Stimulated activated CD4-positive, alpha-beta T cell treated with anti-CD3 and anti-CD28 coated beads, Interleukin-2, amount 100 ng/mL, for 24 hours (primary cell): ENCODE measurements at regions not wholly inside any gene's neighbourhood (a gene's known extent, or its start where the extent isn't known, plus 50 kb on each side); places are given as distances from the start of the nearest gene placed in this dataset.

ENCODE experiments used
- DNase-seq, 2 donors: peaks; one replicate each; pipeline ENCODE4 v3.0.0-alpha.2; 2020

GRCh38 chr6:14966096-14966905 is 279.6 kb upstream of the JARID2 start:
- DNase-seq, result no peak

DNA sequence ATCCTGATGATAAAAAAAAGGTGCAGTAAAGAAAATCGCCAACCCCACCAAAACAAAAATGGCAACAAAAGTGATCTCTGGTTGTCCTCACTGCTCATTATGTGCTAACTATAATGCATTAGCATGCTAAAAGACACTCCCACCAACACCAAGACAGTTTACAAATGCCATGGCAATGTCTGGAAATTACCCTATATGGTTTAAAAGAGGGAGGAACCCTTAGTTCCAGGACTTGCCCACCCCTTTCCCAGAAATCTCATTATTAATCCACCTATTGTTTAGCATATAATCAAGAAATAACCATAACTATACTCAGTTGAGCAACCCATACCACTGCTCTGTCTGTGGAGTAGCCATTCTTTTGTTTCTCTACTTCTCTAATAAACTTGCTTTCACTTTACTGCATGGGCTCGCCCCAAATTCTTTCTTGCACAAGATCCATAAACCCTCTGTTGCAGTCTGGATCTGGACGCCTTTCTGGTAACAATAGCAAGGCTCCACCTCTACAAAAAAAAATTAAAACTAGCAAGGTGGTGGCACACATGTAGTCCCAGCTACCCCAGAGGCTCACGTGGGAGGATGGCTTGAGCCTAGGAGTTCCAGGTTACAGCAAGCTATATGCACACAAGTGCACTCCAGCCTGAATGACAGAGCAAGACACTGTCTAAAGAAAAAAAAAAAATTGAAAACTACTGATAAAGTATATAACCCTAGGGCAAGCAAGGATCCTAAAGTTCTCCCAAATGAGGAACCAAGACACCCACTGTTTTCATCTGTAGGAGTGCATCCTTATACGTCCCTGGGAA is 278.8 kb upstream of the JARID2 start:
- DNase-seq, result no peak

DNA sequence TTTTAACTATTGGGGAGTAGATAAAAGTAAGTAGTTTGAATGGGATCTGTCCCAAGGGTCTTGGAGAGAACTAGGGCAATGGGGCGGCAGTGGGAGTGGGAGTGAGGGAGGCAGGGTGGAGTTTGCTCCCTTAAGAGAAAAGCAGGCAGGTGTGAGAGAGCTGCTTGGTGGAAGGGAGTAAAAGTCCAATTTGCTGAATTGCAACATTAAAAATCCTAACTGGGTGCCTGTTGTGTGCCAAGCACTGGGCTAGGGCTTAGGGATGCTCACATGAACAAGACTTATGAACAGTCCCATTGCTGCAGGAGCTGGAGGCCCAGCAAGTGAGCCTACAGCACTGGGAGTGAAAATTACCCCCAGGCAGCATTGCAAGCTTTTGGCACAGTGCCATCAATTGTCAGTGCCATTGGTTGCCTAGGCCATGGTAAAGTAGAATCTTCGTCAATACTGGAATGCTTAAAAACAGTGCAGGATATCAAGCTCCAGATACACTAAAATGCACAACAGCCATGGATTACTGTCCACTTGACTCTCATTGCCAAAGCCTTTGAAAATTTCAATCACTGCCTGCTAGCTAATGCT is 277.7 kb upstream of the JARID2 start:
- DNase-seq, result no peak

DNA sequence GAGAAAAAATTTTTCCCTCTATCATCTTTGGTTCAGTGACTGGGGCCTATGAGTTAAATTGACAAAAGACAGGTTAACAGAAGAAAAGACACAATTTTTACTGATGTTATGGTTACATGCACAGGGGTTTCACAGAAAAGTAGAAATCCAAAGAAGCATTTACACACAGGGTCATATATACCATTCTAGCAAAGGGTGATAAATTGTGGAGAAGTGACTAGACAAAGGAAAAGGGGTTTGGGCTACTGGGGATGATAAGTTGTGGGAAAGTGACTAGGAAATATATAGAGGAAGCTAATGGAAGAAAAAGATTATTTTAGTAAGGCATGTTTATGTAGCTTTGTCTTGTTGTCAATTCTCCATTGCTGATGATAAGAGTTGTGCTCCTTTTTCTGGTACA is 276.7 kb upstream of the JARID2 start:
- no peak for DNase-seq

- no peak for DNase-seq
Measured at GRCh38 chr6:14972379-14973067, 273.3 kb upstream of the JARID2 start.

GRCh38 chr6:14974372-14974771 is 271.5 kb upstream of the JARID2 start:
- DNase-seq, result no peak

- DNase-seq, result no peak
Measured at GRCh38 chr6:14974792-14975470, 270.9 kb upstream of the JARID2 start.

DNA sequence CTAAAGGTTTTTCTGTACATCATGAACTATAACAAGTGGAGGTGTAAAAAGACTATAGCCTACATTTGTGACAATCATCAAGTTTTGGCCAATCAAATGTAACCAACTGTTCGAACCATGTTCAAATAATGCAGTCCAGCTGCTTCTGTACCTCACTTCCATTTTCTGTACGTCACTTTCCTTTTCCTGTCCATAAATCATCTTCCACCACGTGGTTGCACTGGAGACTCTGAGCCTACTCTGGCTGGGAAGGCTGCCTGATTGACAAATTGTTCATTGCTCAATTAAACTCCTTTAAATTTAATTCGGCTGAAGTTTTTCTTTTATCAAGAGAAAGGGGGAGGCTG is 270.4 kb upstream of the JARID2 start:
- DNase-seq, result no peak

GRCh38 chr6:14977747-14978382 is 268.0 kb upstream of the JARID2 start:
- no peak for DNase-seq

GRCh38 chr6:14981960-14982359 is 263.9 kb upstream of the JARID2 start:
- no peak for DNase-seq

DNA sequence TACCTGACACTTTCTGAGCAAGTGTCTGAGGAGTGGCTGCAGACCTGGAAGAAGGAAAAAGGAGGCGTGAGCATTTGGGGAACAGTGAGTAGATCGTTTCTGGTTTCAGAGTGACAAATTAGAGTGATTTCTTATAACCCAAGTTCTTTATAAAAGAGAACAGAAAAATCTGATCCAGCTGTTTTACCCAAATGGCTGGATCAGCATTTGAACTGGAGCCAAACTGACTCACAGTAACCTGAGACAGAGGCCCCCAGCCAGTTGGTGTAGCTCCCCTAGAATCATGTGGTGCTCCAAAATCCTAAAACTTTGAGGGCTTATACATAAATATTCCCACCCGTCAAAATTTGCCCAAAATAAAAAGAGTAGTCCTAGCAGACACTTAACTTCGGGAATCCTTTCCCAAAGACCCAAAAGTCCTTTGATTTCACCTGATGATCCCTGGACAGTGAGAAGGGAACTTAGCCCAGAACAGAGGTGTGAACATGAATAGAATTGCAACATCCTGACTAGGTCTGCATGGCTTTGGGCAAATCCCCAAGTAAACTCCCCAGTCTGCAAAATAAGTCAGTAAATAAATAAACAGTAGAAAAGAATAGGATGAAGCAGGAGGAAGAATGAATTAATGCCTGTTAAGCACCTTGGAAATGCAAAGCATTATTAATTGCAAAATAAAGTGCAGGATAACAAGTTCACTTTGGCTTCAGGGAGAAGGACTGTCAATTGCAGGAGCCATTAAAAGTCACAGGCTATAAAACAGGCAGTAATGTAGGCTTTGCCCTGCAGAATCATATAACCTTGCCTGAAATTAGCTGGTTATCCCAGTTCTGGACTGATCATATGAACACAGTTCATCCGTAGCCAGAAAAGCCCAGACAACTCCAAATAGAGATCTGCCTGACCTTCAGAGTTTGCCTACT is 262.0 kb upstream of the JARID2 start:
- DNase-seq, result no peak

DNA sequence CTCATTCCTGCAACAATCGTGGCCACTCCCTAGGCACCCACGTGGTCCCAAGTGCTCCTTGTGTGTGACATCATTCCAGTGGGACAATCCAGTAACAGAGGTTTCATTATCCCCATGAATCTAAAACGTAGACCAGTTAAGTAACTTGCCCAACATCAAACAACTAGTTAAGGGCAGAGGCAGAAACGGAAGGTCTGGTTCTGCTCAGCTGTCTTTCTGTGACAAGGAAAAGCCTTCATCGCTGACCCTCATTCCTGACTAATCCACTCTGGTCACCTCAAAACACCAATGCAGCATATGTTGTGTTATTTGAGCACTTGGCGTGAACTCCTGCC is 261.4 kb upstream of the JARID2 start:
- no peak for DNase-seq

GRCh38 chr6:14985366-14985765 is 260.5 kb upstream of the JARID2 start:
- no peak for DNase-seq

- no peak for DNase-seq
Measured at GRCh38 chr6:14986370-14986769, 259.5 kb upstream of the JARID2 start.

GRCh38 chr6:14987490-14987889 is 258.4 kb upstream of the JARID2 start:
- DNase-seq, result no peak

DNA sequence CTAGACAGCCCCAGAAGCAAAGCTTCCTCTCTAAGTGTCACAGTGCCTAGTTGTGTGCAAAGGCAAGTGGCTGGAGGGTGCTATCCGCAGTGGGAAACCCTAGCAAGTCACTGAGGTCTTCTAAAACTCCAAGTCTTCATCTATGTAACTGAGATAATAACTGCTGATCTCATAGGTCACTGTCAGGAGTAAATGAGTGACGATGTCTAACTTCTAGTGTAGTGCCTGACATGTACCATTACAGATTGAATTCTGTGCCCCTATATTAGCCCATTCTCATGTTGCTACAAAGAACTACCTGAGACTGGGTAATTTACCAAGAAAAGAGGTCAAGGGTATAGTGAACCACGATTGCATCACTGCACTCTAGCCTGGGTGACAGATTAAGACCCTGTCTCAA is 253.5 kb upstream of the JARID2 start:
- no peak for DNase-seq

GRCh38 chr6:14995208-14995607 is 250.7 kb upstream of the JARID2 start:
- DNase-seq, result no peak

DNA sequence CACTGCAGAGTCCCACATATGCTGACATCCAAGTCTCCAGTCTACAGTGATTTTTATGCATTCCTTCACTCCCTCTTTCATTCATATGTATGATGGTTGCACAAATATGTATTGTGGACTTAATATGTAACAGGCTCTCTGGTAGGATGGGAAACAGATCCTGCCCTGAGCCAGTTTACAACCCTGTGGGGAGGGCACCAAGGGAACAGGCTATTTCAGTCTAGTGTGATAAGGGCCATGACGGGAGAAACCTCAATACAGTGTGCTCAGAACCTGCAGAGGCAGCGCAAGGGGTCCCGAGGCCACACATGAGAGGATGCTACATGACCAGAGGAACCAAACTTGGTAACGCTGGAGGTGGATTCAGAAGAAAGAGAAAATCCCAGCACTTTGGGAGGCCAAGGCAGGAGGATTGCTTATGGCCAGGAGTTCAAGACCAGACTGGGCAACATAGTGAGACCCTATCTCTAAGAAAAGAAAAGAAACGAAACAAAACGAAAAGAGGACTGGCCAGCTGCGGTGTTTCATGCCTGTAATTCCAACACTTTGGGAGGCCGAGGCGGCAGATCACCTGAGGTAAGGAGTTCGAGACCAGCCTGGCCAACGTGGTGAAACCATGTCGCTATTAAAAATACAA is 249.8 kb upstream of the JARID2 start:
- DNase-seq, result no peak

GRCh38 chr6:14996892-14997291 is 249.0 kb upstream of the JARID2 start:
- DNase-seq, result no peak

DNA sequence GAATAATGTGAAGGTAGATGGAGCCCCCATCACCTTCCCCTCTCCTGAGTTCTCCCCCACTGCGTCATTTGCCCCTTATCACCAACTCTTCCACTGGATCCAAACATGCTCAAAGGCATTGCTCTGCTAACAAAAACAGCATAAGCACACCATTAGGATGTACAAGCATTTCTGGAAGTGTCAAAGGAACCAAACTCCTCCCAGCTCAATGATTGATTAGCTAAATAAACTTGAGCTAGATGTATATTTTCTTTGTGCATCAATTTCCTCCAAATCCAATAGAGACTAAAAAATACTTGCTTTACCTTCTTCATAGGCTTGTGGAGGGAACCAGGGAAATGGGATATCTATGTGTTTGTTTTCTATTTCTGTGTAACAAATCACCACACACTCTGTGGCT is 248.4 kb upstream of the JARID2 start:
- no peak for DNase-seq

- no peak for DNase-seq
Measured at GRCh38 chr6:14999106-14999505, 246.8 kb upstream of the JARID2 start.
